ENCODE measurements at regions not wholly inside any gene's neighbourhood (a gene's known extent, or its start where the extent isn't known, plus 50 kb on each side); places are given as distances from the start of the nearest gene placed in this dataset.

- Histone ChIP-seq H3K9me3 (no peaks in the 10 kb centered on the region), H3K4me3 (no peak overlapping the region), H3K36me3 (no peaks in the 10 kb centered on the region), H3K27me3 (replicated peaks; ENCODE audit: insufficient read depth) (no peaks in the 10 kb centered on the region), H3K27ac (no peak overlapping the region), H3K4me1 (replicated peaks) (no peaks in the 10 kb centered on the region)
- intact Hi-C loops (cut with DNase I), result no loop called here
- TF ChIP-seq POLR2AphosphoS5 (IDR thresholded peaks at IDR 0.05) (no peak), CTCF (IDR thresholded peaks at IDR 0.05) (no peak), POLR2A (IDR thresholded peaks at IDR 0.05) (no peak)
- no peak for DNase-seq (ENCODE audit: low spot score)
Measured at GRCh38 chrX:147779173-147779572, 132.5 kb upstream of the FMR1 start.

- Histone ChIP-seq H3K4me3 (no peak overlapping the region), H3K9me3 (no peaks in the 10 kb centered on the region), H3K36me3 (no peaks in the 10 kb centered on the region), H3K27me3 (replicated peaks; ENCODE audit: insufficient read depth) (no peaks in the 10 kb centered on the region), H3K4me1 (replicated peaks) (no peaks in the 10 kb centered on the region), H3K27ac (no peak overlapping the region)
- TF ChIP-seq POLR2A (IDR thresholded peaks at IDR 0.05), result no peak
- TF ChIP-seq CTCF (IDR thresholded peaks at IDR 0.05), result no peak
- no peak for TF ChIP-seq POLR2AphosphoS5 (IDR thresholded peaks at IDR 0.05)
- intact Hi-C loops (cut with DNase I), result no loop called here
- 100% methylated on average over 1 of the region's 1 CpG for WGBS
- DNase-seq (ENCODE audit: low spot score), result no peak
Measured at GRCh38 chrX:147781844-147782243, 129.9 kb upstream of the FMR1 start.

- intact Hi-C loops (cut with DNase I), result no loop called here
- TF ChIP-seq POLR2AphosphoS5 (IDR thresholded peaks at IDR 0.05) (no peak), CTCF (IDR thresholded peaks at IDR 0.05) (no peak), POLR2A (IDR thresholded peaks at IDR 0.05) (no peak)
- WGBS, result 98% methylated on average over 5 of the region's 5 CpGs
Measured at GRCh38 chrX:147788641-147789350, 122.9 kb upstream of the FMR1 start.

GRCh38 chrX:147800663-147801062 lies 111.1 kb upstream of the FMR1 start:
- Histone ChIP-seq H3K36me3 (no peaks in the 10 kb centered on the region), H3K4me3 (no peak overlapping the region), H3K27ac (no peak overlapping the region), H3K4me1 (replicated peaks) (no peaks in the 10 kb centered on the region), H3K27me3 (replicated peaks; ENCODE audit: insufficient read depth) (no peaks in the 10 kb centered on the region), H3K9me3 (no peaks in the 10 kb centered on the region)
- no peak for TF ChIP-seq POLR2AphosphoS5 (IDR thresholded peaks at IDR 0.05)
- TF ChIP-seq CTCF (IDR thresholded peaks at IDR 0.05), result no peak
- TF ChIP-seq POLR2A (IDR thresholded peaks at IDR 0.05), result no peak
- intact Hi-C loops (cut with DNase I), result no loop called here
- no peak for DNase-seq (ENCODE audit: low spot score)
- WGBS, result 80% methylated on average over 1 of the region's 1 CpG

More at GRCh38 chrX:147788641-147789350, 122.9 kb upstream of the FMR1 start:
- H3K36me3 ChIP-seq, result no peaks in the 10 kb centered on the region
- no peaks in the 10 kb centered on the region for H3K9me3 ChIP-seq
- H3K27me3 ChIP-seq (replicated peaks; ENCODE audit: insufficient read depth), result no peaks in the 10 kb centered on the region
- H3K27ac ChIP-seq, result no peak overlapping the region
- no peak for DNase-seq (ENCODE audit: low spot score)
- no peak overlapping the region for H3K4me3 ChIP-seq
- no peaks in the 10 kb centered on the region for H3K4me1 ChIP-seq (replicated peaks)

- H3K4me3 ChIP-seq, result no peak overlapping the region
- H3K36me3 ChIP-seq, result no peaks in the 10 kb centered on the region
- no peaks in the 10 kb centered on the region for H3K4me1 ChIP-seq (replicated peaks)
- TF ChIP-seq POLR2AphosphoS5 (IDR thresholded peaks at IDR 0.05), result no peak
- no peak for TF ChIP-seq CTCF (IDR thresholded peaks at IDR 0.05)
- no peak for TF ChIP-seq POLR2A (IDR thresholded peaks at IDR 0.05)
- no peak overlapping the region for H3K27ac ChIP-seq
- WGBS, result 9% methylated on average over 2 of the region's 2 CpGs
- intact Hi-C loops (cut with DNase I), result no loop called here
- no peaks in the 10 kb centered on the region for H3K9me3 ChIP-seq
- DNase-seq (ENCODE audit: low spot score), result no peak
- H3K27me3 ChIP-seq (replicated peaks; ENCODE audit: insufficient read depth), result no peaks in the 10 kb centered on the region
Measured at GRCh38 chrX:147803948-147804347, 107.8 kb upstream of the FMR1 start.
